ENCODE measurements at regions not wholly inside any gene's neighbourhood (a gene's known extent, or its start where the extent isn't known, plus 50 kb on each side); places are given as distances from the start of the nearest gene placed in this dataset.

DNA sequence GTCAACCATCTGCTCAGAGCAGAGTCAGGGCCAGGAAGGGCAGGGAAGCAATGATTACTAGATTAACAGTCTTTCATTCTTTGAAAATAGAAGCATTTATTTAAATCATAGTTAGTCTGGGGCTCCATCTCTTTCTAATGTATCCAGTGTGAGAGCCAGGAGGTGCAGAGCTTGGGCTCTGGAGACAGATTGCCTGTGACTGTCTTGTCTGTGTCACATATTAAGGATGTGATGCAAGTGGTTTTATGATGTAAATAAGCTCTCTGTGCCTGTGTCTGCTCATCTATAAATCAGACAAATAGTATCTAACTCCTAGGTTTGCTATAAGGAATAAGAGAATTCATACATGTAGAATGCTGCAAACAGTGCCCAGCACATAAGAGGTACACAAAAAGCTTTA, 104.9 kb upstream of the TANK start:
- CTCF ChIA-PET, result interaction anchor here (1.5 kb wide), 1 partner anchor 8 kb away, joined by 6 read pairs; no protein-coding TSS in a partner anchor
- Mint-ChIP-seq H3K9me3 (ENCODE audit: insufficient read depth) (peaks cover 2% of the 10 kb centered on the region), H3K4me3 (no peak overlapping the region), H3K27ac (no peak overlapping the region), H3K27me3 (peaks cover 18% of the 10 kb centered on the region), H3K4me1 (no peaks in the 10 kb centered on the region)
- Histone ChIP-seq H2AFZ (ENCODE audit: insufficient read depth, low read depth, low read length, poor library complexity, severe bottlenecking) (no peak overlapping the region), H3K79me2 (ENCODE audit: control insufficient read depth, insufficient read depth, low read length) (no peaks in the 10 kb centered on the region), H3K4me2 (replicated peaks; ENCODE audit: low read depth, low read length, poor library complexity, severe bottlenecking) (no peak overlapping the region), H3K4me1 (ENCODE audit: control insufficient read depth in 2 of 2, insufficient read depth in 2 of 2, low read length in 2 of 2) (no peaks in the 10 kb centered on the region), H3K9me3 (ENCODE audit: control extremely low read depth in 1 of 3, control insufficient read depth in 2 of 3, insufficient read depth in 1 of 3, low read length in 2 of 3) (peaks cover 0 to 5% (median 5%) of the 10 kb centered on the region in 3 donors), H3K4me3 (ENCODE audit: control extremely low read depth in 1 of 5, extremely low read depth in 1 of 5, insufficient read depth in 1 of 5, low read depth in 2 of 5, low read length in 4 of 5) (no peak overlapping the region), H4K20me1 (ENCODE audit: control insufficient read depth, insufficient read depth, low read length, poor library complexity, severe bottlenecking) (no peaks in the 10 kb centered on the region), H3K27ac (ENCODE audit: low read length in 2 of 2) (no peak overlapping the region), H3K36me3 (replicated peaks in 1 of 2; ENCODE audit: control extremely low read depth in 1 of 2, control insufficient read depth in 1 of 2, extremely low read depth in 1 of 2, insufficient read depth in 2 of 2, low read length in 1 of 2) (no peaks in the 10 kb centered on the region), H3K27me3 (replicated peaks in 1 of 4; ENCODE audit: control extremely low read depth in 1 of 4, control insufficient read depth in 3 of 4, insufficient read depth in 4 of 4, low read length in 3 of 4) (peaks cover 0 to 5% (median 0%) of the 10 kb centered on the region in 4 experiments), H3K9ac (ENCODE audit: low read length) (no peak overlapping the region)
- POLR2A ChIA-PET, result no interaction called here
- intact Hi-C loops (cut with micrococcal nuclease), result no loop called here
- DNase-seq (no peak), ATAC-seq (ENCODE audit: low read depth) (no peak)
- TF ChIP-seq EZH2 (IDR thresholded peaks at IDR 0.05; ENCODE audit: borderline replicate concordance, insufficient read depth, low read depth, low read length, poor library complexity, severe bottlenecking), result no peak
- TF ChIP-seq, protein P1, sequence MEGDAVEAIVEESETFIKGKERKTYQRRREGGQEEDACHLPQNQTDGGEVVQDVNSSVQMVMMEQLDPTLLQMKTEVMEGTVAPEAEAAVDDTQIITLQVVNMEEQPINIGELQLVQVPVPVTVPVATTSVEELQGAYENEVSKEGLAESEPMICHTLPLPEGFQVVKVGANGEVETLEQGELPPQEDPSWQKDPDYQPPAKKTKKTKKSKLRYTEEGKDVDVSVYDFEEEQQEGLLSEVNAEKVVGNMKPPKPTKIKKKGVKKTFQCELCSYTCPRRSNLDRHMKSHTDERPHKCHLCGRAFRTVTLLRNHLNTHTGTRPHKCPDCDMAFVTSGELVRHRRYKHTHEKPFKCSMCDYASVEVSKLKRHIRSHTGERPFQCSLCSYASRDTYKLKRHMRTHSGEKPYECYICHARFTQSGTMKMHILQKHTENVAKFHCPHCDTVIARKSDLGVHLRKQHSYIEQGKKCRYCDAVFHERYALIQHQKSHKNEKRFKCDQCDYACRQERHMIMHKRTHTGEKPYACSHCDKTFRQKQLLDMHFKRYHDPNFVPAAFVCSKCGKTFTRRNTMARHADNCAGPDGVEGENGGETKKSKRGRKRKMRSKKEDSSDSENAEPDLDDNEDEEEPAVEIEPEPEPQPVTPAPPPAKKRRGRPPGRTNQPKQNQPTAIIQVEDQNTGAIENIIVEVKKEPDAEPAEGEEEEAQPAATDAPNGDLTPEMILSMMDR (IDR thresholded peaks at IDR 0.05), result no peak

DNA sequence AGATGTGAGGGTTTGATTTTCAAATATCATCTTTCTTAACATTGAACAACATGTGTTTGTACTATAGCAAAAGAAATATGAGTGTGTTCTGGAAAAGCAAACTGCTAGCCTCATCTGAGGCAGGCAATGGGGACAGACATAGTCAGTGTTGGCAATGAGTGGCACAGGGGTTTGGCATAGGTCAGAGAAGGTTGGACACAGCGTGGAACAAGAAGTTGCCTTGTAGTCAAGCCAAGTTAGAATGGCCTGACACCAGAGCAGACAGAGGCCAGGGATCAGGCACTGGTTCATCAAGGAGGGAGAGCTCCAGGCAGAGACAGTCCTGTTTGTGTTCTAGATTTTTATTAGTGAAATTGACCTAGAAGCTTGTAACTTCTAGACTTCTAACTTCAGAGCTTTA, 100.8 kb upstream of the TANK start:
- Mint-ChIP-seq H3K4me1 (peaks cover 4% of the 10 kb centered on the region), H3K4me3 (no peak overlapping the region), H3K9me3 (ENCODE audit: insufficient read depth) (peaks cover 2% of the 10 kb centered on the region), H3K27ac (no peak overlapping the region), H3K27me3 (no peaks in the 10 kb centered on the region)
- ATAC-seq (ENCODE audit: low read depth) (no peak), DNase-seq (no peak)
- no peak overlapping the region for H3K27ac ChIP-seq (ENCODE audit: low read length in 2 of 2)
- peaks cover 0 to 5% (median 5%) of the 10 kb centered on the region in 3 donors for H3K9me3 ChIP-seq (ENCODE audit: control extremely low read depth in 1 of 3, control insufficient read depth in 2 of 3, insufficient read depth in 1 of 3, low read length in 2 of 3)
- ChIA-PET CTCF (no interaction called here), POLR2A (no interaction called here)
- no peak overlapping the region for H3K4me3 ChIP-seq (ENCODE audit: control extremely low read depth in 1 of 5, extremely low read depth in 1 of 5, insufficient read depth in 1 of 5, low read depth in 2 of 5, low read length in 4 of 5)
- no peak overlapping the region for H3K4me2 ChIP-seq (replicated peaks; ENCODE audit: low read depth, low read length, poor library complexity, severe bottlenecking)
- no peak overlapping the region for H3K9ac ChIP-seq (ENCODE audit: low read length)
- H3K79me2 ChIP-seq (ENCODE audit: control insufficient read depth, insufficient read depth, low read length), result no peaks in the 10 kb centered on the region
- no peak overlapping the region for H2AFZ ChIP-seq (ENCODE audit: insufficient read depth, low read depth, low read length, poor library complexity, severe bottlenecking)
- H4K20me1 ChIP-seq (ENCODE audit: control insufficient read depth, insufficient read depth, low read length, poor library complexity, severe bottlenecking), result no peaks in the 10 kb centered on the region
- WGBS (ENCODE audit: insufficient coverage), result 83% methylated on average over 1 of the region's 1 CpG
- TF ChIP-seq, protein P1 (IDR thresholded peaks at IDR 0.05), result no peak
- no peak for TF ChIP-seq EZH2 (IDR thresholded peaks at IDR 0.05; ENCODE audit: borderline replicate concordance, insufficient read depth, low read depth, low read length, poor library complexity, severe bottlenecking)
- H3K4me1 ChIP-seq (ENCODE audit: control insufficient read depth in 2 of 2, insufficient read depth in 2 of 2, low read length in 2 of 2), result peaks cover 0 to 3% of the 10 kb centered on the region in 2 donors
- intact Hi-C loops (cut with micrococcal nuclease), result no loop called here
- no peaks in the 10 kb centered on the region for H3K27me3 ChIP-seq (replicated peaks in 1 of 4; ENCODE audit: control extremely low read depth in 1 of 4, control insufficient read depth in 3 of 4, insufficient read depth in 4 of 4, low read length in 3 of 4)
- no peaks in the 10 kb centered on the region for H3K36me3 ChIP-seq (replicated peaks in 1 of 2; ENCODE audit: control extremely low read depth in 1 of 2, control insufficient read depth in 1 of 2, extremely low read depth in 1 of 2, insufficient read depth in 2 of 2, low read length in 1 of 2)

Data from B cell (primary cell).